ENCODE measurements at regions not wholly inside any gene's neighbourhood (a gene's known extent, or its start where the extent isn't known, plus 50 kb on each side); places are given as distances from the start of the nearest gene placed in this dataset.

DNA sequence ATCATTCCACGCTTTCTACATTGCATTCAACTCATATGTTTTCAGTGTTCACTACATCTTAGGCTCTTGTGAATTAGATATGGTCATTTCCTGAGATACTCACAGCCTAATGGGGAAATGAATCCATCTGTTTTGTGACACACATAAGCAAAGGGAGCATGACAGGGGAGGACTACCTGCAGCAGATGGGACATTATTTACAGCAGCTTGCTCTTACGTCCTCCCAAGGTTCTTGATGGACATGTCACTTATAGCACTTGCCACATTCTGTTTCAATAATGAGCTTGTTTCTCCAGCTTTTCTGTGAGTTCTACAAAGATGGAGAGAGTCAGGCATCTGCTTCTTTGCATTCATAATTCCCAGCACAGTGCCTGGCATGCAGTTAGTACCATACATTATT lies 1509.6 kb upstream of the TMEM132C start:
- H3K27ac ChIP-seq (ENCODE audit: low read depth, low read length, poor library complexity, severe bottlenecking) = no peak overlapping the region
- no peak overlapping the region for H3K4me3 ChIP-seq (ENCODE audit: low read depth, low read length, poor library complexity, severe bottlenecking)
- no peaks in the 10 kb centered on the region for H3K9me2 ChIP-seq (ENCODE audit: low read depth, low read length)
- H3F3A ChIP-seq (ENCODE audit: insufficient read depth, low read length) = no peaks in the 10 kb centered on the region
- H3K79me2 ChIP-seq (ENCODE audit: insufficient read depth, low read length) = no peaks in the 10 kb centered on the region
- no peak overlapping the region for H3K4me2 ChIP-seq (ENCODE audit: low read length)
- H4K20me1 ChIP-seq (ENCODE audit: insufficient read depth, low read length) = no peaks in the 10 kb centered on the region
- H2AFZ ChIP-seq (ENCODE audit: low read length) = no peak overlapping the region
- no peak for TF ChIP-seq EZH2 (IDR thresholded peaks at IDR 0.05; ENCODE audit: borderline replicate concordance, low read length)
- TF ChIP-seq, protein P1, sequence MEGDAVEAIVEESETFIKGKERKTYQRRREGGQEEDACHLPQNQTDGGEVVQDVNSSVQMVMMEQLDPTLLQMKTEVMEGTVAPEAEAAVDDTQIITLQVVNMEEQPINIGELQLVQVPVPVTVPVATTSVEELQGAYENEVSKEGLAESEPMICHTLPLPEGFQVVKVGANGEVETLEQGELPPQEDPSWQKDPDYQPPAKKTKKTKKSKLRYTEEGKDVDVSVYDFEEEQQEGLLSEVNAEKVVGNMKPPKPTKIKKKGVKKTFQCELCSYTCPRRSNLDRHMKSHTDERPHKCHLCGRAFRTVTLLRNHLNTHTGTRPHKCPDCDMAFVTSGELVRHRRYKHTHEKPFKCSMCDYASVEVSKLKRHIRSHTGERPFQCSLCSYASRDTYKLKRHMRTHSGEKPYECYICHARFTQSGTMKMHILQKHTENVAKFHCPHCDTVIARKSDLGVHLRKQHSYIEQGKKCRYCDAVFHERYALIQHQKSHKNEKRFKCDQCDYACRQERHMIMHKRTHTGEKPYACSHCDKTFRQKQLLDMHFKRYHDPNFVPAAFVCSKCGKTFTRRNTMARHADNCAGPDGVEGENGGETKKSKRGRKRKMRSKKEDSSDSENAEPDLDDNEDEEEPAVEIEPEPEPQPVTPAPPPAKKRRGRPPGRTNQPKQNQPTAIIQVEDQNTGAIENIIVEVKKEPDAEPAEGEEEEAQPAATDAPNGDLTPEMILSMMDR (IDR thresholded peaks at IDR 0.05; ENCODE audit: low read length) = no peak
- no peaks in the 10 kb centered on the region for H3K9me3 ChIP-seq (ENCODE audit: low read length)
- H3K27me3 ChIP-seq (ENCODE audit: insufficient read depth, low read length) = no peaks in the 10 kb centered on the region
- H3K4me1 ChIP-seq (ENCODE audit: insufficient read depth, low read length, severe bottlenecking) = no peaks in the 10 kb centered on the region
- H3K36me3 ChIP-seq (ENCODE audit: insufficient read depth, low read length) = no peaks in the 10 kb centered on the region
- no peak overlapping the region for H3K9ac ChIP-seq (ENCODE audit: low read length)

DNA sequence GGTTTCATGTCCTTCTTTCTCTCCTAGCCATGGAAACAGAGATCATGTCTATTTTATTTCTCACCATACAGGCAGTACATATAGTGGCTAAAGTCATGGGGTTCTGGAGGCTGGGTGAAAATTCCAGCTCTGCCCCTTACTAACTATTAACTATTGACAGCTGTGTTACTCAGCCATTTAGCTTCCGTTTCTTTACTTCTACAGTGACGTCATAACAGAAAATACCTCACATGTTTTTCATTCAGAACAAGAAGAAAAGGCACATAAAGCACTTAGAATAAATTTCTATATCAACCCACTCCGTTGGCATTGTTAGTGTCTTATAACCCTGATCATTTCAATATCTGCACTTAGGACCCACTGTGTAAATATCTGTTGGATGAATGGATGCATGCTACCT lies 1506.9 kb upstream of the TMEM132C start:
- Histone ChIP-seq H3K4me1 (ENCODE audit: insufficient read depth, low read length, severe bottlenecking) (no peaks in the 10 kb centered on the region), H3K9ac (ENCODE audit: low read length) (no peak overlapping the region), H2AFZ (ENCODE audit: low read length) (no peak overlapping the region), H3K4me2 (ENCODE audit: low read length) (no peak overlapping the region), H3K4me3 (ENCODE audit: low read depth, low read length, poor library complexity, severe bottlenecking) (no peak overlapping the region), H3K79me2 (ENCODE audit: insufficient read depth, low read length) (no peaks in the 10 kb centered on the region), H4K20me1 (ENCODE audit: insufficient read depth, low read length) (no peaks in the 10 kb centered on the region), H3K27me3 (ENCODE audit: insufficient read depth, low read length) (no peaks in the 10 kb centered on the region), H3K36me3 (ENCODE audit: insufficient read depth, low read length) (no peaks in the 10 kb centered on the region), H3K27ac (ENCODE audit: low read depth, low read length, poor library complexity, severe bottlenecking) (no peak overlapping the region), H3K9me3 (ENCODE audit: low read length) (no peaks in the 10 kb centered on the region), H3F3A (ENCODE audit: insufficient read depth, low read length) (no peaks in the 10 kb centered on the region), H3K9me2 (ENCODE audit: low read depth, low read length) (no peaks in the 10 kb centered on the region)
- TF ChIP-seq, protein P1 (IDR thresholded peaks at IDR 0.05; ENCODE audit: low read length) = no peak
- TF ChIP-seq EZH2 (IDR thresholded peaks at IDR 0.05; ENCODE audit: borderline replicate concordance, low read length) = no peak

DNA sequence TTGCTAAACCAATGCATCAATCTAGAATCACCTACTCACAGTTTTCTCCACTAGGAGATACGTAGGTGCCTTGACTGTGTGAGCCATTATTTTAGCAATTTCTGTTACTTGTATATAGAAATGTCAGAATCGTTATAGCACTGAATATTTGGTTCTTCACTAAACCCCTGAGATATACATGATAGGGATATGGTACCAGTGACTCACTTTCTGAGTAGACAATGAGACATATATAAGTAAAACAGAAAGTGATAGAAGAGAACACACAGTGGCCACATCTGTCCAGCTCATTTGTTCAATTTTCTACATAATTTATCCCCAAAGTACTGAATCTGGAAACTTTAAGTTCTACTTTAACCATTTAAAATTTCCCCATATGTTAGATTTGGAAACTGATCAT lies 1505.5 kb upstream of the TMEM132C start:
- no peak overlapping the region for H3K9ac ChIP-seq (ENCODE audit: low read length)
- TF ChIP-seq, protein P1 (IDR thresholded peaks at IDR 0.05; ENCODE audit: low read length) = no peak
- no peaks in the 10 kb centered on the region for H3K79me2 ChIP-seq (ENCODE audit: insufficient read depth, low read length)
- no peaks in the 10 kb centered on the region for H3F3A ChIP-seq (ENCODE audit: insufficient read depth, low read length)
- H3K27ac ChIP-seq (ENCODE audit: low read depth, low read length, poor library complexity, severe bottlenecking) = no peak overlapping the region
- H3K9me3 ChIP-seq (ENCODE audit: low read length) = no peaks in the 10 kb centered on the region
- H3K4me2 ChIP-seq (ENCODE audit: low read length) = no peak overlapping the region
- no peaks in the 10 kb centered on the region for H3K27me3 ChIP-seq (ENCODE audit: insufficient read depth, low read length)
- H2AFZ ChIP-seq (ENCODE audit: low read length) = no peak overlapping the region
- no peaks in the 10 kb centered on the region for H3K9me2 ChIP-seq (ENCODE audit: low read depth, low read length)
- H3K4me1 ChIP-seq (ENCODE audit: insufficient read depth, low read length, severe bottlenecking) = no peaks in the 10 kb centered on the region
- H4K20me1 ChIP-seq (ENCODE audit: insufficient read depth, low read length) = no peaks in the 10 kb centered on the region
- H3K4me3 ChIP-seq (ENCODE audit: low read depth, low read length, poor library complexity, severe bottlenecking) = no peak overlapping the region
- no peaks in the 10 kb centered on the region for H3K36me3 ChIP-seq (ENCODE audit: insufficient read depth, low read length)
